WTC11 (cell line): ENCODE measurements at regions not wholly inside any gene's neighbourhood (a gene's known extent, or its start where the extent isn't known, plus 50 kb on each side); places are given as distances from the start of the nearest gene placed in this dataset.

Experiments used
- CREB1 ChIP-seq: sonication (generic); formaldehyde crosslinking; IDR thresholded peaks from 2 replicates; pipeline ENCODE4 v1.8.0; 2023; ENCODE audit warnings: mild to moderate bottlenecking, missing genetic modification reagents
- FOXJ3 ChIP-seq: sonication (generic); formaldehyde crosslinking; IDR thresholded peaks from 2 replicates; pipeline ENCODE4 v1.9.0; 2021; ENCODE audit warnings: missing genetic modification reagents, mild to moderate bottlenecking, borderline replicate concordance
- FOXP1 ChIP-seq: sonication (generic); formaldehyde crosslinking; IDR thresholded peaks from 2 replicates; pipeline ENCODE4 v1.8.0; 2022; ENCODE audit warnings: missing genetic modification reagents, mild to moderate bottlenecking, moderate library complexity, borderline replicate concordance
- HMGA2 ChIP-seq: fragments of 250-450 bp; sonication (Bioruptor Pico); IDR thresholded peaks from 2 replicates; pipeline ENCODE4 v1.4.0; 2021; ENCODE audit warnings: mild to moderate bottlenecking, moderate library complexity
- NR3C1 ChIP-seq: sonication (generic); formaldehyde crosslinking; conservative IDR thresholded peaks from 2 replicates; pipeline ENCODE4 v1.8.1; 2023; ENCODE audit warnings: low read depth, mild to moderate bottlenecking, missing genetic modification reagents
- SMAD4 ChIP-seq: sonication (generic); formaldehyde crosslinking; IDR thresholded peaks from 2 replicates; pipeline ENCODE4 v1.8.0; 2022; ENCODE audit warnings: mild to moderate bottlenecking, missing genetic modification reagents
- SP1 ChIP-seq: sonication (generic); formaldehyde crosslinking; conservative IDR thresholded peaks from 2 replicates; pipeline ENCODE4 v1.8.1; 2022; ENCODE audit warnings: missing genetic modification reagents
- ZNF232 ChIP-seq: sonication (generic); formaldehyde crosslinking; IDR thresholded peaks from 2 replicates; pipeline ENCODE4 v1.8.0; 2022; ENCODE audit warnings: mild to moderate bottlenecking, missing genetic modification reagents
- TF ChIP-seq, protein P1 (sequence below): fragments of 200-600 bp; IDR thresholded peaks from 2 replicates; pipeline ENCODE4 v1.8.0; 2022; ENCODE audit warnings: antibody characterized with exemption
- TF ChIP-seq, protein P2 (sequence below): sonication (generic); formaldehyde crosslinking; IDR thresholded peaks from 2 replicates; pipeline ENCODE4 v1.8.0; 2022; ENCODE audit warnings: mild to moderate bottlenecking, missing genetic modification reagents
- TF ChIP-seq, protein P3 (sequence below): sonication (generic); formaldehyde crosslinking; IDR thresholded peaks from 2 replicates; pipeline ENCODE4 v1.8.0; 2022; ENCODE audit warnings: mild to moderate bottlenecking, missing genetic modification reagents
- TF ChIP-seq, protein P4 (sequence below): fragments of 250-450 bp; sonication (Bioruptor Pico); IDR thresholded peaks from 2 replicates; pipeline ENCODE4 v1.9.0; 2021; ENCODE audit warnings: mild to moderate bottlenecking

DNA sequence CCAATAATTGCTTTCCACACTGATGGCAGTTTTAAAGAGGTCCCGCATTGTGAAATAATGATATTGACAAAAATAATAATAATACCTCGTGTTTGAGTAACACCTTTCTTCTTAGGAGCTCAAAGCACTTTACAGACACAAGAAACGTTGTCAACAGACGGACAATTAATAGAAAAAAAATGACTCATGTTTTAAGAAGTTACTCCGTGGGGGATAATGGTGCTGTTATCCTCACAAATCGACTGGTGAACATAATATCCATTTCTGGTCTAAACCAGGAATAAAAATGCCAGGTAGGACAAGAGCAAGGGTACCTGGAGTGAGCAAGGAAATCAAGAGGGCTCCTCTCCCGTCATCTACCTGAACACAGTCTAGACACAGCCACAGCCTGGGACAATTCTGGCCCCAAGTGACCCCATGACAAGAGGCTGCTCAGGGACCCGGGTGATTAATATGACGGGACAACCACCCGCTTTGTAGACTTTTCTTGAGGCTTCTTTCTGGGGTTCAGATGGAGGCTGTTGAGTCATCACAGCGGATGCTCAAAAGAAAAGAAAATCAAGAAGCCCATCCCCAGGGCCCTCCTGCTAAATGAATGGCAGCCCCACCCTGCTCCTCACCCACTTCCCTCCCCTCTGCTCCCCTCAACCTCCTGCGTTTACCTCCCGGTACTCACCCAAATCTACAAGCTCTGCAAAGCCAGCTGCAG lies 146.2 kb upstream of the IRF2BP2 start:
- TF ChIP-seq, protein P1, sequence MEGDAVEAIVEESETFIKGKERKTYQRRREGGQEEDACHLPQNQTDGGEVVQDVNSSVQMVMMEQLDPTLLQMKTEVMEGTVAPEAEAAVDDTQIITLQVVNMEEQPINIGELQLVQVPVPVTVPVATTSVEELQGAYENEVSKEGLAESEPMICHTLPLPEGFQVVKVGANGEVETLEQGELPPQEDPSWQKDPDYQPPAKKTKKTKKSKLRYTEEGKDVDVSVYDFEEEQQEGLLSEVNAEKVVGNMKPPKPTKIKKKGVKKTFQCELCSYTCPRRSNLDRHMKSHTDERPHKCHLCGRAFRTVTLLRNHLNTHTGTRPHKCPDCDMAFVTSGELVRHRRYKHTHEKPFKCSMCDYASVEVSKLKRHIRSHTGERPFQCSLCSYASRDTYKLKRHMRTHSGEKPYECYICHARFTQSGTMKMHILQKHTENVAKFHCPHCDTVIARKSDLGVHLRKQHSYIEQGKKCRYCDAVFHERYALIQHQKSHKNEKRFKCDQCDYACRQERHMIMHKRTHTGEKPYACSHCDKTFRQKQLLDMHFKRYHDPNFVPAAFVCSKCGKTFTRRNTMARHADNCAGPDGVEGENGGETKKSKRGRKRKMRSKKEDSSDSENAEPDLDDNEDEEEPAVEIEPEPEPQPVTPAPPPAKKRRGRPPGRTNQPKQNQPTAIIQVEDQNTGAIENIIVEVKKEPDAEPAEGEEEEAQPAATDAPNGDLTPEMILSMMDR: no peak
- TF ChIP-seq SMAD4 (no peak), ZNF232 (CRISPR knock-in tag) (no peak), SP1 (CRISPR knock-in tag) (no peak), HMGA2 (CRISPR knock-in tag) (no peak), CREB1 (CRISPR knock-in tag) (no peak), FOXP1 (no peak), FOXJ3 (CRISPR knock-in tag) (no peak), NR3C1 (CRISPR knock-in tag) (no peak)
- TF ChIP-seq, protein P2, sequence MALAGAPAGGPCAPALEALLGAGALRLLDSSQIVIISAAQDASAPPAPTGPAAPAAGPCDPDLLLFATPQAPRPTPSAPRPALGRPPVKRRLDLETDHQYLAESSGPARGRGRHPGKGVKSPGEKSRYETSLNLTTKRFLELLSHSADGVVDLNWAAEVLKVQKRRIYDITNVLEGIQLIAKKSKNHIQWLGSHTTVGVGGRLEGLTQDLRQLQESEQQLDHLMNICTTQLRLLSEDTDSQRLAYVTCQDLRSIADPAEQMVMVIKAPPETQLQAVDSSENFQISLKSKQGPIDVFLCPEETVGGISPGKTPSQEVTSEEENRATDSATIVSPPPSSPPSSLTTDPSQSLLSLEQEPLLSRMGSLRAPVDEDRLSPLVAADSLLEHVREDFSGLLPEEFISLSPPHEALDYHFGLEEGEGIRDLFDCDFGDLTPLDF: no peak
- TF ChIP-seq, protein P3, sequence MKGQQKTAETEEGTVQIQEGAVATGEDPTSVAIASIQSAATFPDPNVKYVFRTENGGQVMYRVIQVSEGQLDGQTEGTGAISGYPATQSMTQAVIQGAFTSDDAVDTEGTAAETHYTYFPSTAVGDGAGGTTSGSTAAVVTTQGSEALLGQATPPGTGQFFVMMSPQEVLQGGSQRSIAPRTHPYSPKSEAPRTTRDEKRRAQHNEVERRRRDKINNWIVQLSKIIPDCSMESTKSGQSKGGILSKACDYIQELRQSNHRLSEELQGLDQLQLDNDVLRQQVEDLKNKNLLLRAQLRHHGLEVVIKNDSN (CRISPR knock-in tag): no peak
- TF ChIP-seq, protein P4, sequence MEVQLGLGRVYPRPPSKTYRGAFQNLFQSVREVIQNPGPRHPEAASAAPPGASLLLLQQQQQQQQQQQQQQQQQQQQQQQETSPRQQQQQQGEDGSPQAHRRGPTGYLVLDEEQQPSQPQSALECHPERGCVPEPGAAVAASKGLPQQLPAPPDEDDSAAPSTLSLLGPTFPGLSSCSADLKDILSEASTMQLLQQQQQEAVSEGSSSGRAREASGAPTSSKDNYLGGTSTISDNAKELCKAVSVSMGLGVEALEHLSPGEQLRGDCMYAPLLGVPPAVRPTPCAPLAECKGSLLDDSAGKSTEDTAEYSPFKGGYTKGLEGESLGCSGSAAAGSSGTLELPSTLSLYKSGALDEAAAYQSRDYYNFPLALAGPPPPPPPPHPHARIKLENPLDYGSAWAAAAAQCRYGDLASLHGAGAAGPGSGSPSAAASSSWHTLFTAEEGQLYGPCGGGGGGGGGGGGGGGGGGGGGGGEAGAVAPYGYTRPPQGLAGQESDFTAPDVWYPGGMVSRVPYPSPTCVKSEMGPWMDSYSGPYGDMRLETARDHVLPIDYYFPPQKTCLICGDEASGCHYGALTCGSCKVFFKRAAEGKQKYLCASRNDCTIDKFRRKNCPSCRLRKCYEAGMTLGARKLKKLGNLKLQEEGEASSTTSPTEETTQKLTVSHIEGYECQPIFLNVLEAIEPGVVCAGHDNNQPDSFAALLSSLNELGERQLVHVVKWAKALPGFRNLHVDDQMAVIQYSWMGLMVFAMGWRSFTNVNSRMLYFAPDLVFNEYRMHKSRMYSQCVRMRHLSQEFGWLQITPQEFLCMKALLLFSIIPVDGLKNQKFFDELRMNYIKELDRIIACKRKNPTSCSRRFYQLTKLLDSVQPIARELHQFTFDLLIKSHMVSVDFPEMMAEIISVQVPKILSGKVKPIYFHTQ (CRISPR knock-in tag): no peak
